B cell (primary cell): ENCODE measurements at regions not wholly inside any gene's neighbourhood (a gene's known extent, or its start where the extent isn't known, plus 50 kb on each side); places are given as distances from the start of the nearest gene placed in this dataset.

ENCODE experiments used
- EZH2 ChIP-seq: IDR thresholded peaks from 2 replicates; pipeline ENCODE4 v1.6.1; 2012; ENCODE audit warnings: borderline replicate concordance, low read depth, mild to moderate bottlenecking, moderate library complexity, low read length; ENCODE audit not compliant: insufficient read depth, poor library complexity, severe bottlenecking
- TF ChIP-seq, protein P1 (sequence below): fragments of 200-600 bp; IDR thresholded peaks from one replicate; pipeline ENCODE4 v1.8.0; 2022; ENCODE audit warnings: antibody characterized with exemption, mild to moderate bottlenecking

DNA sequence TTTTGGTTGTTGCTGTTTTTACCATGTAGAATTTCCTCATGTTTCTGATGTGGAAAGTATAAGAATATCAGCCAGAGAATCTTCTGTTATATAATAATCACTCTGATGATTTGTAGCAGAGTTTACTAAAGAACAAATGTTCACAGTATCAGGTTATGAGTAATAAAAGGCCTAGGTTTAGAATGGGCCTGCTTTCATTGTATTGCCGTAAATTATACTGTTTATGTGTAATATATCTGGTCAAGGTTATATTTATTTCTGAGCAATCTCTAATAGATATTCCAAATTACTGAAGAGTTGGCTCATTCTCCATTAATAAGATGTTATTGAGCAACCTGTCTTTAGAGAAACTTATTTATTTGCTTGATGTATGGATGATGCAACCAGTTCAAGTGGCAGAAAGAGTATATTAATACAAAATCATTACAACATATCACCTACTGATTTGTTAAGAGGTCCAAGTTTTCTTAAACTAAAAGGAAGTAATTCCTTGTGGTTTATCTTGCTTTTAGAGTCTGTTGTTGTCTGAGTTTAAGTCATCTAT lies 649.4 kb upstream of the CXADR start:
- TF ChIP-seq, protein P1, sequence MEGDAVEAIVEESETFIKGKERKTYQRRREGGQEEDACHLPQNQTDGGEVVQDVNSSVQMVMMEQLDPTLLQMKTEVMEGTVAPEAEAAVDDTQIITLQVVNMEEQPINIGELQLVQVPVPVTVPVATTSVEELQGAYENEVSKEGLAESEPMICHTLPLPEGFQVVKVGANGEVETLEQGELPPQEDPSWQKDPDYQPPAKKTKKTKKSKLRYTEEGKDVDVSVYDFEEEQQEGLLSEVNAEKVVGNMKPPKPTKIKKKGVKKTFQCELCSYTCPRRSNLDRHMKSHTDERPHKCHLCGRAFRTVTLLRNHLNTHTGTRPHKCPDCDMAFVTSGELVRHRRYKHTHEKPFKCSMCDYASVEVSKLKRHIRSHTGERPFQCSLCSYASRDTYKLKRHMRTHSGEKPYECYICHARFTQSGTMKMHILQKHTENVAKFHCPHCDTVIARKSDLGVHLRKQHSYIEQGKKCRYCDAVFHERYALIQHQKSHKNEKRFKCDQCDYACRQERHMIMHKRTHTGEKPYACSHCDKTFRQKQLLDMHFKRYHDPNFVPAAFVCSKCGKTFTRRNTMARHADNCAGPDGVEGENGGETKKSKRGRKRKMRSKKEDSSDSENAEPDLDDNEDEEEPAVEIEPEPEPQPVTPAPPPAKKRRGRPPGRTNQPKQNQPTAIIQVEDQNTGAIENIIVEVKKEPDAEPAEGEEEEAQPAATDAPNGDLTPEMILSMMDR, result no peak
- no peak for TF ChIP-seq EZH2
